Natural killer cell (primary cell): ENCODE measurements at regions not wholly inside any gene's neighbourhood (a gene's known extent, or its start where the extent isn't known, plus 50 kb on each side); places are given as distances from the start of the nearest gene placed in this dataset.

ENCODE experiments used
- ATAC-seq, 3 donors: fragments of 150-1000 bp in 2 of 3; fragments of 200-7000 bp in 1 of 3; cut with Tn5 transposase; 1 replicate in 1 of 3; 2 replicates in 2 of 3; pipeline ENCODE4 v1.10.0; 2021; ENCODE audit warnings: mild to moderate bottlenecking in 2 of 3, moderate library complexity in 2 of 3
- DNase-seq, 2 donors: peaks; one replicate each; pipeline versions ENCODE4 v3.0.0 to v3.0.0-alpha.2; 2013 to 2021; ENCODE audit warnings: mixed read lengths in 1 of 2
- H3K27ac ChIP-seq: one replicate; pipeline ENCODE4 v1.5.1; 2013; ENCODE audit warnings: mild to moderate bottlenecking, low read length
- H3K27me3 ChIP-seq: one replicate; pipeline ENCODE4 v1.6.1; 2013; ENCODE audit warnings: low read length; ENCODE audit not compliant: control insufficient read depth, insufficient read depth
- H3K36me3 ChIP-seq: one replicate; pipeline ENCODE4 v1.6.1; 2013; ENCODE audit warnings: low read length; ENCODE audit not compliant: control insufficient read depth, insufficient read depth
- H3K4me1 ChIP-seq: one replicate; pipeline ENCODE4 v1.6.1; 2013; ENCODE audit warnings: low read length; ENCODE audit not compliant: control insufficient read depth, insufficient read depth
- H3K4me3 ChIP-seq: one replicate; pipeline ENCODE4 v1.5.1; 2013; ENCODE audit warnings: low read length
- H3K9me3 ChIP-seq: one replicate; pipeline ENCODE4 v1.6.1; 2013; ENCODE audit warnings: low read length; ENCODE audit not compliant: control insufficient read depth, insufficient read depth
- H3K27ac Mint-ChIP-seq, 2 donors: one replicate each; pipeline ENCODE4 v1.8.0; 2022; ENCODE audit warnings: mild to moderate bottlenecking in 2 of 2, mixed read lengths in 2 of 2, moderate library complexity in 1 of 2
- H3K27me3 Mint-ChIP-seq, 2 donors: one replicate each; pipeline ENCODE4 v1.8.0; 2022; ENCODE audit warnings: low read depth in 2 of 2, mixed read lengths in 2 of 2
- H3K36me3 Mint-ChIP-seq: one replicate; pipeline ENCODE4 v1.8.0; 2022; ENCODE audit warnings: mixed read lengths
- H3K4me1 Mint-ChIP-seq, 2 donors: one replicate each; pipeline ENCODE4 v1.8.0; 2022; ENCODE audit warnings: mixed read lengths in 2 of 2
- H3K4me3 Mint-ChIP-seq: one replicate; pipeline ENCODE4 v1.8.0; 2022; ENCODE audit warnings: mild to moderate bottlenecking, moderate library complexity, mixed read lengths
- H3K9me3 Mint-ChIP-seq, 2 donors: one replicate each; pipeline ENCODE4 v1.8.0; 2022; ENCODE audit warnings: mixed read lengths in 2 of 2
- CTCF ChIP-seq: fragments of 200-600 bp; IDR thresholded peaks from one replicate; pipeline ENCODE4 v1.8.0; 2022; ENCODE audit warnings: antibody characterized with exemption
- WGBS: methylation state at CpG from one replicate; pipeline ENCODE4 v1.1.7; 2013; ENCODE audit warnings: missing lambda C conversion rate; ENCODE audit not compliant: insufficient coverage; 5-methylcytosine and 5-hydroxymethylcytosine counted together
- intact Hi-C: fragments of 100-400 bp; cut with micrococcal nuclease; formaldehyde crosslinking; loops from one replicate; pipeline ENCODE4 v1.14.2; 2022

GRCh38 chr21:28136656-28137255 is 855.9 kb downstream of the LTN1 start:
- 88% methylated on average over 2 of the region's 3 CpGs for WGBS
- ATAC-seq: no peak

GRCh38 chr21:28135646-28136045 is 857.0 kb downstream of the LTN1 start:
- TF ChIP-seq CTCF: no peak
- H3K4me3 Mint-ChIP-seq: no peak overlapping the region
- Histone ChIP-seq H3K27me3 (no peaks in the 10 kb centered on the region), H3K36me3 (no peaks in the 10 kb centered on the region), H3K27ac (no peak overlapping the region), H3K9me3 (peaks cover 7% of the 10 kb centered on the region), H3K4me3 (no peak overlapping the region), H3K4me1 (no peaks in the 10 kb centered on the region)
- H3K36me3 Mint-ChIP-seq: peaks cover 11% of the 10 kb centered on the region
- H3K27ac Mint-ChIP-seq: no peak overlapping the region
- H3K4me1 Mint-ChIP-seq: no peaks in the 10 kb centered on the region
- ATAC-seq: no peak
- peaks cover 5 to 8% of the 10 kb centered on the region in 2 donors for H3K9me3 Mint-ChIP-seq
- 83% methylated on average over 2 of the region's 2 CpGs for WGBS
- intact Hi-C loops: no loop called here
- no peak for DNase-seq
- no peaks in the 10 kb centered on the region for H3K27me3 Mint-ChIP-seq

More at GRCh38 chr21:28136656-28137255, 855.9 kb downstream of the LTN1 start:
- Histone ChIP-seq H3K27me3 (no peaks in the 10 kb centered on the region), H3K36me3 (no peaks in the 10 kb centered on the region), H3K4me1 (no peaks in the 10 kb centered on the region), H3K27ac (no peak overlapping the region), H3K9me3 (no peaks in the 10 kb centered on the region), H3K4me3 (no peak overlapping the region)
- no peak for TF ChIP-seq CTCF
- H3K4me1 Mint-ChIP-seq: no peaks in the 10 kb centered on the region
- H3K36me3 Mint-ChIP-seq: peaks cover 6% of the 10 kb centered on the region
- H3K4me3 Mint-ChIP-seq: no peak overlapping the region
- intact Hi-C loops: no loop called here
- DNase-seq: no peak
- no peak overlapping the region for H3K27ac Mint-ChIP-seq
- H3K27me3 Mint-ChIP-seq: no peaks in the 10 kb centered on the region
- H3K9me3 Mint-ChIP-seq: peaks cover 5 to 8% of the 10 kb centered on the region in 2 donors

GRCh38 chr21:28133116-28133515 is 859.6 kb downstream of the LTN1 start:
- no CpG with 5 or more reads among the region's 2 CpGs for WGBS
- ATAC-seq (no peak), DNase-seq (no peak)
- TF ChIP-seq CTCF: no peak
- no peaks in the 10 kb centered on the region for H3K27me3 ChIP-seq
- peaks cover 7% of the 10 kb centered on the region for H3K9me3 ChIP-seq
- H3K4me3 ChIP-seq: no peak overlapping the region
- H3K4me3 Mint-ChIP-seq: no peak overlapping the region
- H3K27me3 Mint-ChIP-seq: no peaks in the 10 kb centered on the region
- peaks cover 3 to 5% of the 10 kb centered on the region in 2 donors for H3K9me3 Mint-ChIP-seq
- intact Hi-C loops: no loop called here
- no peak overlapping the region for H3K27ac ChIP-seq
- H3K36me3 Mint-ChIP-seq: peaks cover 11% of the 10 kb centered on the region
- H3K27ac Mint-ChIP-seq: no peak overlapping the region
- H3K4me1 Mint-ChIP-seq: no peaks in the 10 kb centered on the region
- no peaks in the 10 kb centered on the region for H3K36me3 ChIP-seq
- H3K4me1 ChIP-seq: no peaks in the 10 kb centered on the region

GRCh38 chr21:28132713-28133112 is 860.0 kb downstream of the LTN1 start:
- no peaks in the 10 kb centered on the region for H3K4me1 ChIP-seq
- H3K9me3 ChIP-seq: peaks cover 7% of the 10 kb centered on the region
- 87% methylated on average over 1 of the region's 1 CpG for WGBS
- H3K36me3 ChIP-seq: no peaks in the 10 kb centered on the region
- H3K27ac ChIP-seq: no peak overlapping the region
- no peak for DNase-seq
- Mint-ChIP-seq H3K4me1 (no peaks in the 10 kb centered on the region), H3K9me3 (peaks cover 3 to 5% of the 10 kb centered on the region in 2 donors), H3K36me3 (peaks cover 11% of the 10 kb centered on the region), H3K27ac (no peak overlapping the region), H3K27me3 (no peaks in the 10 kb centered on the region), H3K4me3 (no peak overlapping the region)
- no peak overlapping the region for H3K4me3 ChIP-seq
- no peak for ATAC-seq
- no peaks in the 10 kb centered on the region for H3K27me3 ChIP-seq
- intact Hi-C loops: no loop called here
- no peak for TF ChIP-seq CTCF
